Mesendoderm (in vitro differentiated cells): ENCODE measurements at regions not wholly inside any gene's neighbourhood (a gene's known extent, or its start where the extent isn't known, plus 50 kb on each side); places are given as distances from the start of the nearest gene placed in this dataset.

ENCODE experiments used
- DNase-seq: peaks from one replicate; pipeline ENCODE4 v3.0.0; 2013
- H2AK5ac ChIP-seq: 2 replicates; pipeline ENCODE4 v1.6.1; 2013; ENCODE audit warnings: low read length, inconsistent platforms
- H2BK120ac ChIP-seq: 2 replicates; pipeline ENCODE4 v1.6.1; 2013; ENCODE audit warnings: low read depth, mild to moderate bottlenecking, low read length, moderate library complexity, mixed read lengths
- H2BK15ac ChIP-seq: replicated peaks from 2 replicates; pipeline ENCODE4 v1.6.1; 2013; ENCODE audit warnings: low read depth, mild to moderate bottlenecking, moderate library complexity
- H2BK5ac ChIP-seq: 2 replicates; pipeline ENCODE4 v1.6.1; 2013; ENCODE audit warnings: low read length, inconsistent platforms
- H3K18ac ChIP-seq: 2 replicates; pipeline ENCODE4 v1.6.1; 2013; ENCODE audit warnings: mild to moderate bottlenecking, low read length, mixed read lengths
- H3K23ac ChIP-seq: one replicate; pipeline ENCODE4 v1.6.1; 2013; ENCODE audit warnings: low read length
- H3K27ac ChIP-seq: 2 replicates; pipeline ENCODE4 v1.5.1; 2013; ENCODE audit warnings: low read depth, mild to moderate bottlenecking, inconsistent platforms, low read length, moderate library complexity
- H3K27me3 ChIP-seq: 2 replicates; pipeline ENCODE4 v1.6.1; 2013; ENCODE audit warnings: low read length, control low read depth, mild to moderate bottlenecking, inconsistent platforms; ENCODE audit not compliant: insufficient read depth, poor library complexity
- H3K36me3 ChIP-seq: 2 replicates; pipeline ENCODE4 v1.6.1; 2013; ENCODE audit warnings: low read length, inconsistent platforms; ENCODE audit not compliant: control insufficient read depth, insufficient read depth
- H3K4ac ChIP-seq: one replicate; pipeline ENCODE4 v1.6.1; 2013; ENCODE audit warnings: low read depth, mild to moderate bottlenecking, low read length, moderate library complexity
- H3K4me1 ChIP-seq: 2 replicates; pipeline ENCODE4 v1.6.1; 2013; ENCODE audit warnings: low read depth, low read length, inconsistent platforms; ENCODE audit not compliant: control insufficient read depth
- H3K4me2 ChIP-seq: 2 replicates; pipeline ENCODE4 v1.6.1; 2013; ENCODE audit warnings: low read length
- H3K4me3 ChIP-seq: 2 replicates; pipeline ENCODE4 v1.5.1; 2013; ENCODE audit warnings: mild to moderate bottlenecking, low read length
- H3K56ac ChIP-seq: one replicate; pipeline ENCODE4 v1.6.1; 2013; ENCODE audit warnings: low read length
- H3K79me1 ChIP-seq: 2 replicates; pipeline ENCODE4 v1.6.1; 2013; ENCODE audit warnings: low read length, inconsistent platforms
- H3K79me2 ChIP-seq: 2 replicates; pipeline ENCODE4 v1.6.1; 2013; ENCODE audit warnings: mild to moderate bottlenecking, low read length; ENCODE audit not compliant: control insufficient read depth, insufficient read depth
- H3K9ac ChIP-seq: 2 replicates; pipeline ENCODE4 v1.6.1; 2013; ENCODE audit warnings: low read length, inconsistent platforms
- H4K5ac ChIP-seq: one replicate; pipeline ENCODE4 v1.6.1; 2013; ENCODE audit warnings: low read length
- H4K8ac ChIP-seq: one replicate; pipeline ENCODE4 v1.6.1; 2013; ENCODE audit warnings: low read depth, mild to moderate bottlenecking, control low read depth, low read length, moderate library complexity
- WGBS: extraction: QIAGEN DNeasy Blood & Tissue Kit; methylation state at CpG from one replicate; pipeline ENCODE4 v1.1.7; 2013; ENCODE audit warnings: low lambda C conversion rate, missing lambda C conversion rate; ENCODE audit not compliant: insufficient coverage; ENCODE audit errors: extremely low coverage; 5-methylcytosine and 5-hydroxymethylcytosine counted together

DNA sequence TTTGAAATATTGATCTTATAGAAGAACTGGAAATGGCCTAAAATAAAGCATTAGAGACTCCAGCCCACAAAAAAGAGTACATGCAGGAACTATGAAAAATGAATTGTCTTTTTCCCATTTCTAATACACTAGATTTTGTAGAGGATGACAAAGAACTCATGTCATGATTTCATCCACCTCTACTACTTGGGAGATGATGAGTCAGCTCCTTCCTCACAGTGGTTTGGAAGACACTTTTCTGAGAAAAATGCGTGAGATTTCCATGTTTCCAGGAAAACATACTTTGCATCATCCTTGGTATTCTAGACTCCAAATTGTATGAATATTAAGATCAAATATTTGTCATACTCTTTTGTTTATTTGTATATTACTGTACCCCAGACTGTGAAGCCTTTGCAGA lies 500.5 kb downstream of the FAM181B start:
- no peak for DNase-seq
- Histone ChIP-seq H3K4me3 (no peak overlapping the region), H2BK5ac (no peak overlapping the region), H3K79me2 (no peaks in the 10 kb centered on the region), H3K36me3 (no peaks in the 10 kb centered on the region), H4K8ac (no peak overlapping the region), H2AK5ac (no peak overlapping the region), H3K56ac (no peak overlapping the region), H3K27ac (no peak overlapping the region), H3K27me3 (no peaks in the 10 kb centered on the region), H4K5ac (no peak overlapping the region), H3K9ac (no peak overlapping the region), H3K4ac (no peak overlapping the region), H3K79me1 (no peaks in the 10 kb centered on the region), H3K18ac (no peak overlapping the region), H2BK15ac (no peak overlapping the region), H3K4me1 (no peaks in the 10 kb centered on the region), H3K4me2 (no peak overlapping the region), H2BK120ac (no peak overlapping the region), H3K23ac (no peak overlapping the region)
- WGBS = no CpG with 5 or more reads among the region's 1 CpG

DNA sequence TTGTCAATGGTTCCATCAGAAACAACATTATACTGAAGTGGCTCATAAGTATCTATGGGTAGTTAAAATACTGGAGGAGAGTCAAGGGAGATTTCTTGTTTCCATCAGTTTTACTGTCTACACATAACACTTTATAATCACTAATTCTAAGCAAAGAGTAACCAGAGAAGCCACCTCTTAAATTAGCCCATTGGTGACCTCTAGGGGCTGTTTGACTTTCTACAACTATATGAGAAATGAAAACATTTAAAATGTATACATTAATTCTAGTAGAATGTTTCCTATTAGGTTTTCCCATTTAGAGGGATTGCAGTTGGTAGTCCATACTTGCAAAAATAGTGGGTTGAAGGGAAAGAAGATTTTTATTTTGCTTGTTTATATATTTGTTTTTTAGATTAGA lies 504.3 kb downstream of the FAM181B start:
- H4K8ac ChIP-seq = no peak overlapping the region
- no peak overlapping the region for H3K23ac ChIP-seq
- no peak overlapping the region for H2BK15ac ChIP-seq
- H4K5ac ChIP-seq = no peak overlapping the region
- H2AK5ac ChIP-seq = no peak overlapping the region
- no peak overlapping the region for H2BK120ac ChIP-seq
- peaks cover 2% of the 10 kb centered on the region for H3K4me1 ChIP-seq
- H3K36me3 ChIP-seq = no peaks in the 10 kb centered on the region
- no peak overlapping the region for H2BK5ac ChIP-seq
- no peak overlapping the region for H3K4ac ChIP-seq
- H3K79me1 ChIP-seq = no peaks in the 10 kb centered on the region
- H3K56ac ChIP-seq = no peak overlapping the region
- no peak overlapping the region for H3K4me3 ChIP-seq
- H3K27ac ChIP-seq = no peak overlapping the region
- H3K27me3 ChIP-seq = no peaks in the 10 kb centered on the region
- no peaks in the 10 kb centered on the region for H3K79me2 ChIP-seq
- H3K4me2 ChIP-seq = no peak overlapping the region
- peak; percentile 53 for DNase-seq
- no peak overlapping the region for H3K9ac ChIP-seq
- no peak overlapping the region for H3K18ac ChIP-seq

DNA sequence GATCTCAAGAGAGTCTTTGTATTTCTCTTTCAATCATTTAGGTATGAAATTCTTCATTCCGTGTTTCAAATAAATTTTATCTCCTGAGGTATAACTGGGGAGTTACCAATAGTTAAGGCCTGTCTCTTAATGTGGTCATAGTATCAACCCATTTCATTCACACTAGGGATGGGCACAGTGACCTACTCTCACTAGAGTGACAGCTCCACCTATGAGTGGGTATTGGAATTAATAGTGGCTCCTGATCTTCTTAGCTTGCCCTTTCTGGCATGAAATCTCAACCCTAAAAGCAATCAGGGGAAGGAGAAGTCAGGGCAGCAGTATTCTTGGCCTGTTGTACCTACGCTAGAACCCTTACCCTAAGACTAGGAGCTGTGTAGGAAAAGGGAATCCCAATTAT lies 507.7 kb downstream of the FAM181B start:
- no peak overlapping the region for H2BK15ac ChIP-seq
- H3K27me3 ChIP-seq = no peaks in the 10 kb centered on the region
- H4K5ac ChIP-seq = no peak overlapping the region
- peaks cover 2% of the 10 kb centered on the region for H3K4me1 ChIP-seq
- H3K23ac ChIP-seq = no peak overlapping the region
- H3K79me2 ChIP-seq = no peaks in the 10 kb centered on the region
- H3K9ac ChIP-seq = no peak overlapping the region
- WGBS = no CpG with 5 or more reads among the region's 2 CpGs
- H3K27ac ChIP-seq = no peak overlapping the region
- no peaks in the 10 kb centered on the region for H3K79me1 ChIP-seq
- H2AK5ac ChIP-seq = no peak overlapping the region
- no peaks in the 10 kb centered on the region for H3K36me3 ChIP-seq
- H4K8ac ChIP-seq = no peak overlapping the region
- no peak overlapping the region for H3K18ac ChIP-seq
- H3K4me2 ChIP-seq = no peak overlapping the region
- peak; percentile 47 for DNase-seq
- H3K4me3 ChIP-seq = no peak overlapping the region
- no peak overlapping the region for H3K56ac ChIP-seq
- H2BK5ac ChIP-seq = no peak overlapping the region
- H3K4ac ChIP-seq = no peak overlapping the region
- H2BK120ac ChIP-seq = no peak overlapping the region

DNA sequence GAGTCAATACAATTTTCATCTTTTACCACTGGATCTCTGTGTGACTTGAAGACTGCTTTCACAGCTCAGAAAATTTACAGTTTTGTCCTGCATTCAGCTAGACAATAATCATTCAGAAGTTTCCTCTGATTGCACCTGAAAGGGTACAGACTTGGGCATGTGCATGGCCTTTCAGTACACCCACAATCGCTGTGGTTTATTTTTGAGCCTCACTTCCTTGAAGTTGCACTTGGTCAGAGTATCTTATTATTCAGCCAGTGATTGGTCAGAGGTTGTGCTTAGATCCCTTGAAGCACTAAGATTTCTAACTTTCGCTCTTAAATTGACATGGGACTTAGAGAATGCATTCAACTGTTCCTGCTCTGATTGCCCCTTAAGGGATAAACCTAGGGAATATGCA lies 508.2 kb downstream of the FAM181B start:
- Histone ChIP-seq H2BK120ac (no peak overlapping the region), H3K56ac (no peak overlapping the region), H4K8ac (no peak overlapping the region), H3K36me3 (no peaks in the 10 kb centered on the region), H3K4me2 (no peak overlapping the region), H2BK15ac (no peak overlapping the region), H3K4me1 (peaks cover 2% of the 10 kb centered on the region), H3K18ac (no peak overlapping the region), H3K9ac (no peak overlapping the region), H3K79me1 (no peaks in the 10 kb centered on the region), H3K23ac (no peak overlapping the region), H3K4ac (no peak overlapping the region), H3K27ac (no peak overlapping the region), H2AK5ac (no peak overlapping the region), H2BK5ac (no peak overlapping the region), H3K79me2 (no peaks in the 10 kb centered on the region), H4K5ac (no peak overlapping the region), H3K27me3 (no peaks in the 10 kb centered on the region), H3K4me3 (no peak overlapping the region)
- no peak for DNase-seq
- WGBS = no CpG with 5 or more reads among the region's 2 CpGs

DNA sequence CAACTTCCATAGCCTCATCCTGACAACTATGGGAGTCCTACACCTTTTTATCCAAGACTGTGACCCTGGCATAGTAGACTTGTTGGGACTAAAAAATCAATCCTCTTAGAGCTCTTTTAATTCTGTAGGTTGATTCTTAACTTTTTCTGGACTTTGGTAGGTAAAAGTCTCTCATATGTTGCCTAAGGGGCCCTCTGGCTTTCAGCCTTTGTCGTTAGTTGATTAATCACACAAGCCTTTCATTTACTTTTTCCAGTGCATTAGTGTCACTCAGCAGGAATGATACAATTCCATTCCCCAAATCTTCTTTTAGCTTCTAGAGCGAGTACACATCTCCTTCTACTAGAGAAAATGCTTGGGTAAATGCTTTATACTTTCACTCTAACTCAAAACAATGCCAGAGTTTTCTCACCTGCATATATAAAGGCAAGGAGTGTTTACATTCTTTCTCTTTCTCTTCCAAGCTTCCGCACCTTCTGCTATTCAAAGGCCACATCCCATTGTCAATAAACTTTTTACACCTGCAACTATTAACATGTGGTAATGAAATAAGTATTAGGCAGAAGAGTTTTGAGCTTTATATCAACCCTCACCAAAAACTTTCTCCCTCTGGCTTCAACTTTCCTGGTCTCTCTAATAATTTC lies 516.6 kb downstream of the FAM181B start:
- no peak overlapping the region for H3K18ac ChIP-seq
- no peak overlapping the region for H2BK15ac ChIP-seq
- H4K8ac ChIP-seq = no peak overlapping the region
- no peak overlapping the region for H3K4ac ChIP-seq
- no peak overlapping the region for H2AK5ac ChIP-seq
- H3K9ac ChIP-seq = no peak overlapping the region
- no peaks in the 10 kb centered on the region for H3K79me1 ChIP-seq
- no peaks in the 10 kb centered on the region for H3K79me2 ChIP-seq
- no peak overlapping the region for H3K27ac ChIP-seq
- no peak overlapping the region for H3K4me2 ChIP-seq
- no peaks in the 10 kb centered on the region for H3K36me3 ChIP-seq
- no peak overlapping the region for H3K56ac ChIP-seq
- no peaks in the 10 kb centered on the region for H3K4me1 ChIP-seq
- no peak overlapping the region for H3K4me3 ChIP-seq
- DNase-seq = no peak
- no CpG with 5 or more reads among the region's 3 CpGs for WGBS
- H4K5ac ChIP-seq = no peak overlapping the region
- no peak overlapping the region for H2BK5ac ChIP-seq
- no peaks in the 10 kb centered on the region for H3K27me3 ChIP-seq
- H3K23ac ChIP-seq = no peak overlapping the region
- H2BK120ac ChIP-seq = no peak overlapping the region

DNA sequence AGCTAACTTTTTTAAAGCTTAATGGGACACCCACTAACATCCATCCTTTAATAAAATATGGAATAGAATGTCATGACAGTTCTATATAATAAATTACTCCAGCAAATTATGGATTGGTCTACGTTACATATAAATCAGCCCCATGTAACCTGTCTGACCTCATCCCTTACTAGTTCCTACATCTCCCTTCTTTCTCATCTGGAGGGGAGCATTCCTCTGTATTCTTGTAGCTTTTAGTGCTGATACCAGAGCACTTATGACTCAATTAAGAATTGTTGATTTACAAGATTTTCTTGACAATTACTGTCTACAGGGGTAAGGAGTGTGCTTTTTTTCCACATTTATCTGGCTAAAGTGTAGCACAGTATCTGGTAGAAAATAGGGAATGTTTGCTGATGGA lies 523.7 kb downstream of the FAM181B start:
- Histone ChIP-seq H4K8ac (no peak overlapping the region), H3K9ac (no peak overlapping the region), H2AK5ac (no peak overlapping the region), H3K4ac (no peak overlapping the region), H3K4me3 (no peak overlapping the region), H3K79me1 (no peaks in the 10 kb centered on the region), H3K4me2 (no peak overlapping the region), H3K23ac (no peak overlapping the region), H3K18ac (no peak overlapping the region), H3K79me2 (no peaks in the 10 kb centered on the region), H3K56ac (no peak overlapping the region), H2BK120ac (no peak overlapping the region), H3K27me3 (no peaks in the 10 kb centered on the region), H2BK15ac (no peak overlapping the region), H3K27ac (no peak overlapping the region), H4K5ac (no peak overlapping the region), H3K4me1 (no peaks in the 10 kb centered on the region), H3K36me3 (no peaks in the 10 kb centered on the region), H2BK5ac (no peak overlapping the region)
- no peak for DNase-seq
- WGBS = no CpG with 5 or more reads among the region's 1 CpG
